ENCODE measurements at regions not wholly inside any gene's neighbourhood (a gene's known extent, or its start where the extent isn't known, plus 50 kb on each side); places are given as distances from the start of the nearest gene placed in this dataset.

- Histone ChIP-seq H2AFZ (ENCODE audit: low read depth, low read length, poor library complexity, severe bottlenecking) (no peak overlapping the region), H3K36me3 (ENCODE audit: control insufficient read depth in 1 of 2, insufficient read depth in 2 of 2, low read length in 2 of 2) (no peaks in the 10 kb centered on the region), H3K4me2 (ENCODE audit: low read length) (no peak overlapping the region), H3K9me3 (ENCODE audit: control insufficient read depth in 1 of 2, insufficient read depth in 1 of 2, low read depth in 1 of 2, low read length in 2 of 2) (no peaks in the 10 kb centered on the region), H4K20me1 (ENCODE audit: insufficient read depth) (no peaks in the 10 kb centered on the region), H3K9me2 (ENCODE audit: insufficient read depth) (no peaks in the 10 kb centered on the region; the same call in 1 of the 2 replicates), H3K27me3 (ENCODE audit: insufficient read depth, low read length) (no peaks in the 10 kb centered on the region), H3K4me3 (replicated peaks in 1 of 2; ENCODE audit: low read depth in 1 of 2, low read length in 2 of 2) (no peak overlapping the region), H3K27ac (ENCODE audit: low read depth, low read length) (no peak overlapping the region), H3K9ac (ENCODE audit: low read length) (no peak overlapping the region), H3K4me1 (ENCODE audit: control insufficient read depth in 1 of 2, insufficient read depth in 2 of 2, low read length in 2 of 2) (peaks cover 16 to 28% of the 10 kb centered on the region in 2 experiments), H3K79me2 (ENCODE audit: insufficient read depth, low read length) (no peaks in the 10 kb centered on the region)
- DNase-seq (ENCODE audit: low read depth, low spot score) = no peak
- no TSS peak for BruUV-seq (replicated peaks)
- intact Hi-C loops (cut with micrococcal nuclease) = no loop called here
- CTCF ChIA-PET = no interaction called here
- POLR2A ChIA-PET = interaction anchor here (1.2 kb wide), 1 partner anchor 11 kb away, joined by 3 read pairs; no protein-coding TSS in a partner anchor
- no peak for ATAC-seq
- RAD21 ChIA-PET (ENCODE audit: low non-redundant PET in 1 of 2, low total read pairs in 2 of 2, uncharacterized antibody in 2 of 2, unreplicated experiment in 2 of 2) = no interaction called here
- TF ChIP-seq CEBPB (IDR thresholded peaks at IDR 0.05; ENCODE audit: low read depth) = no peak
Measured at GRCh38 chr1:224544346-224545110, 71.6 kb upstream of the CNIH3 start.

- TF ChIP-seq, protein P1, sequence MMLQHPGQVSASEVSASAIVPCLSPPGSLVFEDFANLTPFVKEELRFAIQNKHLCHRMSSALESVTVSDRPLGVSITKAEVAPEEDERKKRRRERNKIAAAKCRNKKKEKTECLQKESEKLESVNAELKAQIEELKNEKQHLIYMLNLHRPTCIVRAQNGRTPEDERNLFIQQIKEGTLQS (IDR thresholded peaks at IDR 0.05) = no peak
- TF ChIP-seq, protein P2, sequence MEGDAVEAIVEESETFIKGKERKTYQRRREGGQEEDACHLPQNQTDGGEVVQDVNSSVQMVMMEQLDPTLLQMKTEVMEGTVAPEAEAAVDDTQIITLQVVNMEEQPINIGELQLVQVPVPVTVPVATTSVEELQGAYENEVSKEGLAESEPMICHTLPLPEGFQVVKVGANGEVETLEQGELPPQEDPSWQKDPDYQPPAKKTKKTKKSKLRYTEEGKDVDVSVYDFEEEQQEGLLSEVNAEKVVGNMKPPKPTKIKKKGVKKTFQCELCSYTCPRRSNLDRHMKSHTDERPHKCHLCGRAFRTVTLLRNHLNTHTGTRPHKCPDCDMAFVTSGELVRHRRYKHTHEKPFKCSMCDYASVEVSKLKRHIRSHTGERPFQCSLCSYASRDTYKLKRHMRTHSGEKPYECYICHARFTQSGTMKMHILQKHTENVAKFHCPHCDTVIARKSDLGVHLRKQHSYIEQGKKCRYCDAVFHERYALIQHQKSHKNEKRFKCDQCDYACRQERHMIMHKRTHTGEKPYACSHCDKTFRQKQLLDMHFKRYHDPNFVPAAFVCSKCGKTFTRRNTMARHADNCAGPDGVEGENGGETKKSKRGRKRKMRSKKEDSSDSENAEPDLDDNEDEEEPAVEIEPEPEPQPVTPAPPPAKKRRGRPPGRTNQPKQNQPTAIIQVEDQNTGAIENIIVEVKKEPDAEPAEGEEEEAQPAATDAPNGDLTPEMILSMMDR (IDR thresholded peaks at IDR 0.05 in 2 of 3, conservative IDR thresholded peaks at IDR 0.05 in 1 of 3; ENCODE audit: borderline replicate concordance in 1 of 3, insufficient read depth in 1 of 3, low read depth in 2 of 3, low read length in 2 of 3) = no peak
- no peak for TF ChIP-seq ELF1 (IDR thresholded peaks at IDR 0.05; ENCODE audit: borderline replicate concordance, low read depth)
- no peaks in the 10 kb centered on the region for H3K27me3 ChIP-seq (ENCODE audit: insufficient read depth, low read length)
- no peaks in the 10 kb centered on the region for H3K79me2 ChIP-seq (ENCODE audit: insufficient read depth, low read length)
- H3K9ac ChIP-seq (ENCODE audit: low read length) = no peak overlapping the region
- H3K27ac ChIP-seq (ENCODE audit: low read depth, low read length) = no peak overlapping the region
- no peaks in the 10 kb centered on the region for H3K9me3 ChIP-seq (ENCODE audit: control insufficient read depth in 1 of 2, insufficient read depth in 1 of 2, low read depth in 1 of 2, low read length in 2 of 2)
- no peak overlapping the region for H2AFZ ChIP-seq (ENCODE audit: low read depth, low read length, poor library complexity, severe bottlenecking)
- ATAC-seq (no peak), DNase-seq (ENCODE audit: low read depth, low spot score) (no peak)
- BruUV-seq (replicated peaks) = no TSS peak
- POLR2A ChIA-PET = interaction anchor here (1.2 kb wide), 1 partner anchor 10 kb away, joined by 3 read pairs; no protein-coding TSS in a partner anchor
- intact Hi-C loops (cut with micrococcal nuclease) = no loop called here
- no peak overlapping the region for H3K4me2 ChIP-seq (ENCODE audit: low read length)
- H4K20me1 ChIP-seq (ENCODE audit: insufficient read depth) = no peaks in the 10 kb centered on the region
- H3K9me2 ChIP-seq (ENCODE audit: insufficient read depth) = no peaks in the 10 kb centered on the region; the same call in 1 of the 2 replicates
- H3K4me1 ChIP-seq (ENCODE audit: control insufficient read depth in 1 of 2, insufficient read depth in 2 of 2, low read length in 2 of 2) = peaks cover 16 to 28% of the 10 kb centered on the region in 2 experiments
- H3K36me3 ChIP-seq (ENCODE audit: control insufficient read depth in 1 of 2, insufficient read depth in 2 of 2, low read length in 2 of 2) = no peaks in the 10 kb centered on the region
- RAD21 ChIA-PET (ENCODE audit: low non-redundant PET in 1 of 2, low total read pairs in 2 of 2, uncharacterized antibody in 2 of 2, unreplicated experiment in 2 of 2) = no interaction called here
- no peak overlapping the region for H3K4me3 ChIP-seq (replicated peaks in 1 of 2; ENCODE audit: low read depth in 1 of 2, low read length in 2 of 2)
- CTCF ChIA-PET = no interaction called here
Measured at GRCh38 chr1:224545571-224545970, 70.5 kb upstream of the CNIH3 start.
